Vagina (tissue), 2 donors: ENCODE measurements at regions not wholly inside any gene's neighbourhood (a gene's known extent, or its start where the extent isn't known, plus 50 kb on each side); places are given as distances from the start of the nearest gene placed in this dataset.

Experiments
- CTCF ChIP-seq, 3 experiments: fragments of 450-650 bp in 2 of 3; fragments of 200-600 bp in 1 of 3; sonication (generic) in 1 of 3; IDR thresholded peaks; one replicate each; pipeline ENCODE4 v1.5.1; 2017 to 2019; ENCODE audit warnings: antibody characterized with exemption in 3 of 3, mild to moderate bottlenecking in 2 of 3, moderate library complexity in 2 of 3
- POLR2A ChIP-seq, 2 donors: fragments of 450-650 bp; IDR thresholded peaks; one replicate each; pipeline ENCODE4 v1.6.1; 2017; ENCODE audit warnings: antibody characterized with exemption in 2 of 2, mild to moderate bottlenecking in 2 of 2, moderate library complexity in 2 of 2

- TF ChIP-seq POLR2A (IDR thresholded peaks at IDR 0.05) = no peak
- no peak for TF ChIP-seq CTCF (IDR thresholded peaks at IDR 0.05)
Measured at GRCh38 chr16:52697971-52698370, 151.0 kb upstream of the TOX3 start.
